ENCODE measurements at regions not wholly inside any gene's neighbourhood (a gene's known extent, or its start where the extent isn't known, plus 50 kb on each side); places are given as distances from the start of the nearest gene placed in this dataset.
"Not testable (repeated sequence)": the region's sequence is repeated elsewhere in the genome, so short reads cannot be mapped to it uniquely, and the experiment has no call there.

- peak overlapping the region in 3 of 11 experiments; percentile 7 to 56 (median 16); a peak in 5 of 22 replicates for H3K4me2 ChIP-seq
Observed at GRCh38 chr10:34018129-34018528, 683.7 kb upstream of the NRP1 start.

GRCh38 chr10:34017281-34017680, 682.8 kb upstream of the NRP1 start:
- peaks cover 0 to 6% (median 2%) of the 10 kb centered on the region in 10 experiments; a peak in 5 of 20 replicates for H3K4me1 ChIP-seq
- H3K36me3 ChIP-seq: no peaks in the 10 kb centered on the region
- TF ChIP-seq Cebpa-rat (IDR thresholded peaks at IDR 0.05): no peak
- H3K4me2 ChIP-seq: no peak overlapping the region
- H3K4me3 ChIP-seq: no peak overlapping the region
- H3K27me3 ChIP-seq: no peaks in the 10 kb centered on the region
- no peaks in the 10 kb centered on the region for H4K20me1 ChIP-seq
- peaks cover 0 to 7% (median 0%) of the 10 kb centered on the region in 11 experiments; a peak in 1 of 22 replicates for H3K9me3 ChIP-seq (replicated peaks in 1 of 11)
- no peak overlapping the region for H3K9ac ChIP-seq
- H3K27ac ChIP-seq: no peak overlapping the region

More at GRCh38 chr10:34018129-34018528, 683.7 kb upstream of the NRP1 start:
- Histone ChIP-seq H3K4me1 (peaks cover 0 to 6% (median 2%) of the 10 kb centered on the region in 10 experiments; a peak in 5 of 20 replicates), H3K4me3 (no peak overlapping the region), H3K9ac (no peak overlapping the region), H3K27ac (no peak overlapping the region), H4K20me1 (no peaks in the 10 kb centered on the region), H3K36me3 (no peaks in the 10 kb centered on the region), H3K27me3 (no peaks in the 10 kb centered on the region), H3K9me3 (replicated peaks in 1 of 11) (peaks cover 0 to 7% (median 0%) of the 10 kb centered on the region in 11 experiments; a peak in 1 of 22 replicates)
- no peak for TF ChIP-seq Cebpa-rat (IDR thresholded peaks at IDR 0.05)

- no peak overlapping the region for H3K27ac ChIP-seq
- no peak overlapping the region for H3K9ac ChIP-seq
- TF ChIP-seq Cebpa-rat (IDR thresholded peaks at IDR 0.05): no peak
- H3K4me1 ChIP-seq: peaks cover 0 to 6% (median 2%) of the 10 kb centered on the region in 10 experiments; a peak in 6 of 20 replicates
- H3K36me3 ChIP-seq: no peaks in the 10 kb centered on the region
- H4K20me1 ChIP-seq: no peaks in the 10 kb centered on the region
- no peak overlapping the region for H3K4me2 ChIP-seq
- no peak overlapping the region for H3K4me3 ChIP-seq
- H3K9me3 ChIP-seq (replicated peaks in 1 of 11): peaks cover 0 to 2% (median 0%) of the 10 kb centered on the region in 11 experiments; a peak in 1 of 22 replicates
- H3K27me3 ChIP-seq: no peaks in the 10 kb centered on the region
Observed at GRCh38 chr10:34016576-34016975, 682.1 kb upstream of the NRP1 start.

GRCh38 chr10:34015700-34016099, 681.2 kb upstream of the NRP1 start:
- H3K4me1 ChIP-seq: peaks cover 0 to 14% (median 7%) of the 10 kb centered on the region in 10 experiments; a peak in 11 of 20 replicates
- H3K27me3 ChIP-seq: no peaks in the 10 kb centered on the region
- H3K4me3 ChIP-seq: no peak overlapping the region
- H3K27ac ChIP-seq: no peak overlapping the region
- no peaks in the 10 kb centered on the region for H3K9me3 ChIP-seq (replicated peaks in 1 of 11)
- no peak overlapping the region for H3K9ac ChIP-seq
- no peak for TF ChIP-seq Cebpa-rat (IDR thresholded peaks at IDR 0.05)
- no peak overlapping the region for H3K4me2 ChIP-seq
- H4K20me1 ChIP-seq: no peaks in the 10 kb centered on the region
- no peaks in the 10 kb centered on the region for H3K36me3 ChIP-seq

- H4K20me1 ChIP-seq: no peaks in the 10 kb centered on the region
Observed at GRCh38 chr10:34013235-34013634, 678.8 kb upstream of the NRP1 start.

GRCh38 chr10:34010891-34011290, 676.4 kb upstream of the NRP1 start:
- no peak for TF ChIP-seq Cebpa-rat (IDR thresholded peaks at IDR 0.05)
- Histone ChIP-seq H3K4me2 (peak overlapping the region in 6 of 11 experiments; percentile 12 to 65 (median 37); a peak in 7 of 22 replicates), H3K4me3 (no peak overlapping the region), H3K9me3 (replicated peaks in 1 of 11) (no peaks in the 10 kb centered on the region), H3K4me1 (peaks cover 0 to 15% (median 11%) of the 10 kb centered on the region in 10 experiments; a peak in 11 of 20 replicates), H3K9ac (no peak overlapping the region), H3K36me3 (no peaks in the 10 kb centered on the region), H3K27ac (peak overlapping the region in 2 of 11 experiments; percentile 36 to 40; a peak in 5 of 22 replicates), H4K20me1 (no peaks in the 10 kb centered on the region), H3K27me3 (no peaks in the 10 kb centered on the region)

More at GRCh38 chr10:34013235-34013634, 678.8 kb upstream of the NRP1 start:
- Histone ChIP-seq H3K4me1 (peaks cover 0 to 17% (median 12%) of the 10 kb centered on the region in 10 experiments; a peak in 12 of 20 replicates), H3K9ac (no peak overlapping the region), H3K36me3 (no peaks in the 10 kb centered on the region), H3K9me3 (replicated peaks in 1 of 11) (no peaks in the 10 kb centered on the region), H3K4me2 (no peak overlapping the region), H3K27me3 (no peaks in the 10 kb centered on the region), H3K27ac (no peak overlapping the region), H3K4me3 (no peak overlapping the region)
- TF ChIP-seq Cebpa-rat (IDR thresholded peaks at IDR 0.05): no peak

GRCh38 chr10:34010228-34010627, 675.8 kb upstream of the NRP1 start:
- H3K9me3 ChIP-seq (replicated peaks in 1 of 11); H3K9ac ChIP-seq; H3K27me3 ChIP-seq; H4K20me1 ChIP-seq; H3K4me3 ChIP-seq; H3K36me3 ChIP-seq: not testable (repeated sequence)
- peak overlapping the region in 7 of 11 experiments; percentile 12 to 65 (median 46); a peak in 12 of 22 replicates for H3K4me2 ChIP-seq
- peak overlapping the region in 6 of 11 experiments; percentile 16 to 64 (median 42); a peak in 10 of 22 replicates for H3K27ac ChIP-seq
- H3K4me1 ChIP-seq: peaks cover 0 to 15% (median 11%) of the 10 kb centered on the region in 10 experiments; a peak in 11 of 20 replicates

GRCh38 chr10:34008656-34009055, 674.2 kb upstream of the NRP1 start:
- no peak overlapping the region for H3K4me2 ChIP-seq
- no peaks in the 10 kb centered on the region for H4K20me1 ChIP-seq
- TF ChIP-seq Cebpa-rat (IDR thresholded peaks at IDR 0.05): no peak
- no peaks in the 10 kb centered on the region for H3K9me3 ChIP-seq (replicated peaks in 1 of 11)
- no peak overlapping the region for H3K9ac ChIP-seq
- H3K36me3 ChIP-seq: no peaks in the 10 kb centered on the region
- H3K27ac ChIP-seq: no peak overlapping the region
- no peaks in the 10 kb centered on the region for H3K27me3 ChIP-seq
- H3K4me1 ChIP-seq: peaks cover 0 to 15% (median 11%) of the 10 kb centered on the region in 10 experiments; a peak in 11 of 20 replicates
- no peak overlapping the region for H3K4me3 ChIP-seq

- no peak for TF ChIP-seq Cebpa-rat (IDR thresholded peaks at IDR 0.05)
- Histone ChIP-seq H3K27ac (no peak overlapping the region), H3K36me3 (no peaks in the 10 kb centered on the region), H3K9ac (no peak overlapping the region), H3K4me3 (no peak overlapping the region), H3K9me3 (replicated peaks in 1 of 11) (no peaks in the 10 kb centered on the region), H3K27me3 (no peaks in the 10 kb centered on the region), H3K4me2 (no peak overlapping the region), H3K4me1 (peaks cover 0 to 13% (median 11%) of the 10 kb centered on the region in 10 experiments; a peak in 11 of 20 replicates), H4K20me1 (no peaks in the 10 kb centered on the region)
Observed at GRCh38 chr10:34006471-34006870, 672.0 kb upstream of the NRP1 start.

- Histone ChIP-seq H3K9me3 (replicated peaks in 1 of 11) (0 out of 22 replicates have a peak, but pooled peaks cover 0 to 8% (median 0%) of the 10 kb centered on the region in 11 experiments), H3K4me3 (no peak overlapping the region)
Observed at GRCh38 chr10:34003561-34003960, 669.1 kb upstream of the NRP1 start.

More at GRCh38 chr10:34003561-34003960, 669.1 kb upstream of the NRP1 start:
- Histone ChIP-seq H4K20me1 (no peaks in the 10 kb centered on the region), H3K4me1 (no peaks in the 10 kb centered on the region), H3K4me2 (no peak overlapping the region), H3K27me3 (no peaks in the 10 kb centered on the region), H3K36me3 (no peaks in the 10 kb centered on the region), H3K9ac (no peak overlapping the region), H3K27ac (no peak overlapping the region)
- no peak for TF ChIP-seq Cebpa-rat (IDR thresholded peaks at IDR 0.05)

All from BLaER1 treated with 17β-estradiol and CSF1 and Interleukin-3, amounts not matched to agents 10 nM and 100 nM (cell line).